Peyer's patch (tissue), 4 donors: ENCODE measurements at regions not wholly inside any gene's neighbourhood (a gene's known extent, or its start where the extent isn't known, plus 50 kb on each side); places are given as distances from the start of the nearest gene placed in this dataset.
"Not testable (repeated sequence)": the region's sequence is repeated elsewhere in the genome, so short reads cannot be mapped to it uniquely, and the experiment has no call there.

Experiments
- DNase-seq, 3 donors: peaks; one replicate each; pipeline ENCODE4 v3.0.0-alpha.2; 2017 to 2019
- H3K27ac ChIP-seq, 4 donors: fragments of 200-600 bp; sonication (generic); one replicate each; pipeline ENCODE4 v1.5.1; 2016 to 2019
- H3K27me3 ChIP-seq, 2 donors: fragments of 200-600 bp; sonication (generic); one replicate each; pipeline ENCODE4 v1.5.1; 2019
- H3K36me3 ChIP-seq, 3 donors: fragments of 200-600 bp; sonication (generic); one replicate each; pipeline ENCODE4 v1.5.1; 2016 to 2019
- H3K4me1 ChIP-seq, 4 donors: fragments of 200-600 bp; sonication (generic); one replicate each; pipeline ENCODE4 v1.5.1; 2016 to 2019
- H3K4me3 ChIP-seq, 4 donors: fragments of 200-600 bp; sonication (generic); 1 replicate in 3 of 4; 2 replicates in 1 of 4; pipeline ENCODE4 v1.5.1; 2016 to 2019; ENCODE audit warnings: mild to moderate bottlenecking in 1 of 4
- H3K9me3 ChIP-seq, 4 donors: fragments of 200-600 bp; sonication (generic); one replicate each; pipeline ENCODE4 v1.5.1; 2016 to 2019; ENCODE audit warnings: mild to moderate bottlenecking in 1 of 4
- CTCF ChIP-seq, 6 experiments: fragments of 450-650 bp in 4 of 6; fragments of 200-600 bp in 2 of 6; sonication (generic) in 1 of 6; IDR thresholded peaks; one replicate each; pipeline ENCODE4 v1.5.1; 2017 to 2019; ENCODE audit warnings: antibody characterized with exemption in 6 of 6, mild to moderate bottlenecking in 3 of 6, moderate library complexity in 1 of 6
- POLR2A ChIP-seq, 2 donors: fragments of 450-650 bp; IDR thresholded peaks; one replicate each; pipeline ENCODE4 v1.5.1; 2017; ENCODE audit warnings: antibody characterized with exemption in 2 of 2, mild to moderate bottlenecking in 2 of 2, moderate library complexity in 2 of 2

- Histone ChIP-seq H3K36me3 (no peaks in the 10 kb centered on the region), H3K27ac (no peak overlapping the region)
These were observed 410.4 kb upstream of the SMIM31 start for GRCh38 chr4:164343472-164343976.

GRCh38 chr4:164345756-164346155 lies 408.2 kb upstream of the SMIM31 start:
- no peak for DNase-seq
- Histone ChIP-seq H3K36me3 (no peaks in the 10 kb centered on the region), H3K9me3 (no peaks in the 10 kb centered on the region), H3K27me3 (no peaks in the 10 kb centered on the region), H3K27ac (no peak overlapping the region), H3K4me1 (no peaks in the 10 kb centered on the region), H3K4me3 (no peak overlapping the region)
- TF ChIP-seq POLR2A (IDR thresholded peaks at IDR 0.05) = no peak

More at GRCh38 chr4:164343472-164343976, 410.4 kb upstream of the SMIM31 start:
- Histone ChIP-seq H3K27me3 (no peaks in the 10 kb centered on the region), H3K4me3 (no peak overlapping the region), H3K9me3 (peaks cover 0 to 3% (median 0%) of the 10 kb centered on the region in 4 donors), H3K4me1 (no peaks in the 10 kb centered on the region)
- TF ChIP-seq POLR2A (IDR thresholded peaks at IDR 0.05) = no peak
- TF ChIP-seq CTCF (IDR thresholded peaks at IDR 0.05) = no peak
- no peak for DNase-seq

GRCh38 chr4:164350061-164350460 lies 403.9 kb upstream of the SMIM31 start:
- Histone ChIP-seq H3K27ac (no peak overlapping the region), H3K4me1 (no peaks in the 10 kb centered on the region), H3K4me3 (no peak overlapping the region), H3K27me3 (no peaks in the 10 kb centered on the region), H3K36me3 (no peaks in the 10 kb centered on the region), H3K9me3 (no peaks in the 10 kb centered on the region)
- no peak for TF ChIP-seq POLR2A (IDR thresholded peaks at IDR 0.05)
- no peak for TF ChIP-seq CTCF (IDR thresholded peaks at IDR 0.05)
- no peak for DNase-seq

GRCh38 chr4:164350716-164351115 lies 403.2 kb upstream of the SMIM31 start:
- H3K4me3 ChIP-seq, H3K27ac ChIP-seq, H3K9me3 ChIP-seq: not testable (repeated sequence)

GRCh38 chr4:164357957-164358356 lies 396.0 kb upstream of the SMIM31 start:
- DNase-seq = no peak
- no peak overlapping the region for H3K4me3 ChIP-seq
- no peak overlapping the region for H3K27ac ChIP-seq
- no peaks in the 10 kb centered on the region for H3K9me3 ChIP-seq
- H3K27me3 ChIP-seq = no peaks in the 10 kb centered on the region
- H3K36me3 ChIP-seq = no peaks in the 10 kb centered on the region
- TF ChIP-seq CTCF (IDR thresholded peaks at IDR 0.05) = no peak
- TF ChIP-seq POLR2A (IDR thresholded peaks at IDR 0.05) = no peak
- no peaks in the 10 kb centered on the region for H3K4me1 ChIP-seq

More at GRCh38 chr4:164350716-164351115, 403.2 kb upstream of the SMIM31 start:
- not testable (repeated sequence) for H3K36me3 ChIP-seq, H3K27me3 ChIP-seq, H3K4me1 ChIP-seq, DNase-seq

- TF ChIP-seq POLR2A (IDR thresholded peaks at IDR 0.05) = no peak
- Histone ChIP-seq H3K27me3 (no peaks in the 10 kb centered on the region), H3K9me3 (no peaks in the 10 kb centered on the region), H3K4me1 (no peaks in the 10 kb centered on the region), H3K4me3 (no peak overlapping the region), H3K27ac (no peak overlapping the region), H3K36me3 (no peaks in the 10 kb centered on the region)
- DNase-seq = no peak
These were observed 395.5 kb upstream of the SMIM31 start for GRCh38 chr4:164358400-164358799.

- H3K27me3 ChIP-seq = no peaks in the 10 kb centered on the region
- no peak for DNase-seq
- no peak overlapping the region for H3K4me3 ChIP-seq
- no peaks in the 10 kb centered on the region for H3K36me3 ChIP-seq
- TF ChIP-seq POLR2A (IDR thresholded peaks at IDR 0.05) = no peak
- no peak for TF ChIP-seq CTCF (IDR thresholded peaks at IDR 0.05)
- H3K27ac ChIP-seq = no peak overlapping the region
- H3K9me3 ChIP-seq = no peaks in the 10 kb centered on the region
- H3K4me1 ChIP-seq = no peaks in the 10 kb centered on the region
These were observed 394.1 kb upstream of the SMIM31 start for GRCh38 chr4:164359881-164360280.
